GM13977 (cell line): ENCODE measurements at regions not wholly inside any gene's neighbourhood (a gene's known extent, or its start where the extent isn't known, plus 50 kb on each side); places are given as distances from the start of the nearest gene placed in this dataset.

Source experiments
- DNase-seq: peaks from one replicate; pipeline ENCODE4 v3.0.0; 2012; ENCODE audit warnings: low spot score
- in situ Hi-C: fragments of 300-500 bp; cut with MboI; formaldehyde crosslinking; loops from one replicate; pipeline ENCODE4 v1.12.0; 2022; ENCODE audit warnings: low sequenced_read_pairs, low pct_unique_long_range_greater_than_20kb, mixed read lengths, inconsistent platforms; ENCODE audit not compliant: unreplicated experiment
- TF ChIP-seq, protein P1 (sequence below): IDR thresholded peaks from 2 replicates; pipeline ENCODE4 v1.5.1; 2012; ENCODE audit warnings: mild to moderate bottlenecking, control low read depth; ENCODE audit not compliant: insufficient read depth; ENCODE audit errors: extremely low read depth, missing control alignments

DNA sequence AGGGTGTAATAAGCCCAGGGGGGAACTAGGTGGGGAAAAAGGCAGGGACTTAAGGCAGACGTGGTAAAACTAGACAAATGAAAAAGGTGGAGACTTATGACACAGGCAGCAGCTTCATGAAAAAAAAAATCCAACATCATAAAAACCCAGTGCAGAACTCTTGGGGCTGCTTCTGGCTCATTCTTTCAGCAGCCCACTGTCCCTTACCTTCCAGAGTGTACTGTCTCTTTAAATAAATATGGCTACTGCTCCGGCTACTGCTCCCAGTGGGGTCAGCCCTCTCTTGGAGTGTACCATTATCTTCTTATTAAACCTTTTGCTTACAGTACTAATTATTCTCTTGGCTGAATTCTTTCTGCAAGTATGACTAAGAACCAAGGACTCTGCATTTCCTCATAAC lies 699.5 kb downstream of the DSC3 start:
- no peak for DNase-seq
- TF ChIP-seq, protein P1, sequence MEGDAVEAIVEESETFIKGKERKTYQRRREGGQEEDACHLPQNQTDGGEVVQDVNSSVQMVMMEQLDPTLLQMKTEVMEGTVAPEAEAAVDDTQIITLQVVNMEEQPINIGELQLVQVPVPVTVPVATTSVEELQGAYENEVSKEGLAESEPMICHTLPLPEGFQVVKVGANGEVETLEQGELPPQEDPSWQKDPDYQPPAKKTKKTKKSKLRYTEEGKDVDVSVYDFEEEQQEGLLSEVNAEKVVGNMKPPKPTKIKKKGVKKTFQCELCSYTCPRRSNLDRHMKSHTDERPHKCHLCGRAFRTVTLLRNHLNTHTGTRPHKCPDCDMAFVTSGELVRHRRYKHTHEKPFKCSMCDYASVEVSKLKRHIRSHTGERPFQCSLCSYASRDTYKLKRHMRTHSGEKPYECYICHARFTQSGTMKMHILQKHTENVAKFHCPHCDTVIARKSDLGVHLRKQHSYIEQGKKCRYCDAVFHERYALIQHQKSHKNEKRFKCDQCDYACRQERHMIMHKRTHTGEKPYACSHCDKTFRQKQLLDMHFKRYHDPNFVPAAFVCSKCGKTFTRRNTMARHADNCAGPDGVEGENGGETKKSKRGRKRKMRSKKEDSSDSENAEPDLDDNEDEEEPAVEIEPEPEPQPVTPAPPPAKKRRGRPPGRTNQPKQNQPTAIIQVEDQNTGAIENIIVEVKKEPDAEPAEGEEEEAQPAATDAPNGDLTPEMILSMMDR, result no peak
- in situ Hi-C loops, result no loop called here

- DNase-seq, result no peak
- in situ Hi-C loops, result no loop called here
- TF ChIP-seq, protein P1, result no peak
Measured at GRCh38 chr18:30342675-30343074, 699.9 kb downstream of the DSC3 start.

DNA sequence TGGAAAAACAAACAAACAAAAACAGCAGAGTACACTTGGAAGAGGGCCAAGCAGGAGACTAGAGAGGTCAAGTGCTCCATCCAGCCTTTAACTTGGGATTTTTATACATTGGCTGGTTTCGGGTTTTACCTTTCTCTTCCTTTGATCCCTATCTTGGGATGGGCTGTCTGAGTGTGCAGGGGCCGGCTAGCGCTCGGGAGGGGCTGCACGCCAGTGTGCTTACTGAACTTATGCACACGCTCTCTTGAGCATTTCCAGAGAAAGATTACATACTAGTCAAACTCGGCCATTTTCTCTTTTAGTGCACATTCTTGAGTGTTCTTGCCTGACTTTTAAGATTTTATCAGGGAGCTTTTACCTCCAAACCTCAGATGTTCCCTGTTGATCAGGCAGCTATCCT lies 707.8 kb downstream of the DSC3 start:
- no peak for DNase-seq
- in situ Hi-C loops, result no loop called here
- TF ChIP-seq, protein P1, result no peak

DNA sequence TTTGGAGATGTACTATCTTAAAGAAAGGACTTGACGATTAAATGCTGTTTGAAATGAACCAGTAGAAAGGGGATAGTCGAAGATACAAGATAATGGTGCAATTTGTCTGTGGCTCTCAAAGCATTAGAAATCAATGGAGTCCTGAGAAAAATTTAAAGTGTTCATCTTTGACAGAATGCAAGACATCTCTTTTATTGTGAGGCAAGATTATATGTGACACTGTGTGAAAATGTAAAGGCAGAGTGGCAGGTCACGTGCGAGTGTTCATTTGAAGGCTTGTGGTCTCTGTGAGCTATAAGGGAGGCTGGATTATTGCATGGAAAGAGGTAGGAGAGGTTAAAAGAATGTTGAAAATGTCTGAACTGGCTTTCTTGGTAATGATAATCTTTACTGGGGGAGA lies 709.2 kb downstream of the DSC3 start:
- in situ Hi-C loops, result no loop called here
- TF ChIP-seq, protein P1, result no peak
- no peak for DNase-seq

GRCh38 chr18:30328839-30329238 lies 713.7 kb downstream of the DSC3 start:
- TF ChIP-seq, protein P1, result no peak
- in situ Hi-C loops, result no loop called here
- DNase-seq, result no peak

- DNase-seq, result no peak
- in situ Hi-C loops, result no loop called here
- TF ChIP-seq, protein P1, result no peak
Measured at GRCh38 chr18:30302181-30302580, 740.4 kb downstream of the DSC3 start.

DNA sequence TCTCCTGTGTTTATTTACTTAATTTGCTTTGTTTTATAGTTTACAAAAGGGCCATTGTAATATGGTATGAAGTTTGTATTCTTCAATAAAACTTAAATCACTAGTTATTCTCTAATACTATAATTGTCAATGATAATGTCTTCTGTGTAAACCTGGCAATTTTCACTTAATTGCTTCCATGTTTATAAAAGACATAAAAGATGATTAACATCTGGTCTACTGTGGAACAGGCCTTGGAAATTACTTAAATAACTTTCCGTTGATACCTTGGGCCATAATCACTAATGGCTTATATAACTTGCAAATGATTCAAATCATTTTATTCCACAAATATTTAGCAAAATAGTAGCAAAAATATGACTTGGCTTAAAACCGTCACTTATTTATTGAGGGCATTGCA lies 743.8 kb downstream of the DSC3 start:
- TF ChIP-seq, protein P1, result no peak
- DNase-seq, result no peak
- in situ Hi-C loops, result no loop called here
